ENCODE measurements at regions not wholly inside any gene's neighbourhood (a gene's known extent, or its start where the extent isn't known, plus 50 kb on each side); places are given as distances from the start of the nearest gene placed in this dataset.

GRCh38 chr5:164073081-164073480 lies 567.7 kb downstream of the MAT2B start:
- intact Hi-C loops (cut with micrococcal nuclease; ENCODE audit: unreplicated experiment), result no loop called here
- no peaks in the 10 kb centered on the region for H3K9me3 ChIP-seq (ENCODE audit: low read length)
- H2AFZ ChIP-seq (ENCODE audit: low read length), result no peak overlapping the region
- no peak for DNase-seq (ENCODE audit: low spot score)
- H3K4me2 ChIP-seq (ENCODE audit: low read length), result no peak overlapping the region
- no peaks in the 10 kb centered on the region for H3K36me3 ChIP-seq (ENCODE audit: insufficient read depth, low read length)
- H3K27ac ChIP-seq (ENCODE audit: low read depth, low read length, poor library complexity, severe bottlenecking), result no peak overlapping the region
- no peak for TF ChIP-seq EZH2phosphoT487 (IDR thresholded peaks at IDR 0.05; ENCODE audit: borderline replicate concordance, low read depth, low read length)
- TF ChIP-seq, protein P1, sequence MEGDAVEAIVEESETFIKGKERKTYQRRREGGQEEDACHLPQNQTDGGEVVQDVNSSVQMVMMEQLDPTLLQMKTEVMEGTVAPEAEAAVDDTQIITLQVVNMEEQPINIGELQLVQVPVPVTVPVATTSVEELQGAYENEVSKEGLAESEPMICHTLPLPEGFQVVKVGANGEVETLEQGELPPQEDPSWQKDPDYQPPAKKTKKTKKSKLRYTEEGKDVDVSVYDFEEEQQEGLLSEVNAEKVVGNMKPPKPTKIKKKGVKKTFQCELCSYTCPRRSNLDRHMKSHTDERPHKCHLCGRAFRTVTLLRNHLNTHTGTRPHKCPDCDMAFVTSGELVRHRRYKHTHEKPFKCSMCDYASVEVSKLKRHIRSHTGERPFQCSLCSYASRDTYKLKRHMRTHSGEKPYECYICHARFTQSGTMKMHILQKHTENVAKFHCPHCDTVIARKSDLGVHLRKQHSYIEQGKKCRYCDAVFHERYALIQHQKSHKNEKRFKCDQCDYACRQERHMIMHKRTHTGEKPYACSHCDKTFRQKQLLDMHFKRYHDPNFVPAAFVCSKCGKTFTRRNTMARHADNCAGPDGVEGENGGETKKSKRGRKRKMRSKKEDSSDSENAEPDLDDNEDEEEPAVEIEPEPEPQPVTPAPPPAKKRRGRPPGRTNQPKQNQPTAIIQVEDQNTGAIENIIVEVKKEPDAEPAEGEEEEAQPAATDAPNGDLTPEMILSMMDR (conservative IDR thresholded peaks at IDR 0.05; ENCODE audit: low read length), result no peak
- H3K4me3 ChIP-seq (ENCODE audit: low read depth, low read length, poor library complexity, severe bottlenecking), result no peak overlapping the region
- ChIA-PET POLR2A (no interaction called here), CTCF (ENCODE audit: unreplicated experiment) (interaction anchor here (0.5 kb wide), 1 partner anchor 12 kb away, joined by 3 read pairs; no protein-coding TSS in a partner anchor)
- H3K79me2 ChIP-seq (ENCODE audit: insufficient read depth, low read depth, low read length), result no peaks in the 10 kb centered on the region
- no peaks in the 10 kb centered on the region for H3K4me1 ChIP-seq (ENCODE audit: insufficient read depth, low read length, poor library complexity, severe bottlenecking)
- BruUV-seq (replicated peaks), result no TSS peak
- H3K9me2 ChIP-seq (ENCODE audit: insufficient read depth, low read length), result no peaks in the 10 kb centered on the region
- H4K20me1 ChIP-seq (ENCODE audit: insufficient read depth, low read length), result no peaks in the 10 kb centered on the region

GRCh38 chr5:164076556-164076955 lies 571.1 kb downstream of the MAT2B start:
- Histone ChIP-seq H3K4me2 (ENCODE audit: low read length) (no peak overlapping the region), H4K20me1 (ENCODE audit: insufficient read depth, low read length) (no peaks in the 10 kb centered on the region), H3K36me3 (ENCODE audit: insufficient read depth, low read length) (no peaks in the 10 kb centered on the region), H3K79me2 (ENCODE audit: insufficient read depth, low read depth, low read length) (no peaks in the 10 kb centered on the region), H3K27ac (ENCODE audit: low read depth, low read length, poor library complexity, severe bottlenecking) (no peak overlapping the region), H2AFZ (ENCODE audit: low read length) (no peak overlapping the region), H3K4me1 (ENCODE audit: insufficient read depth, low read length, poor library complexity, severe bottlenecking) (no peaks in the 10 kb centered on the region), H3K4me3 (ENCODE audit: low read depth, low read length, poor library complexity, severe bottlenecking) (no peak overlapping the region), H3K9me3 (ENCODE audit: low read length) (no peaks in the 10 kb centered on the region), H3K9me2 (ENCODE audit: insufficient read depth, low read length) (no peaks in the 10 kb centered on the region)
- ChIA-PET POLR2A (interaction anchor here (0.5 kb wide), 1 partner anchor 426 kb away, joined by 3 read pairs; no protein-coding TSS in a partner anchor), CTCF (ENCODE audit: unreplicated experiment) (no interaction called here)
- no TSS peak for BruUV-seq (replicated peaks)
- TF ChIP-seq, protein P1 (conservative IDR thresholded peaks at IDR 0.05; ENCODE audit: low read length), result no peak
- TF ChIP-seq EZH2phosphoT487 (IDR thresholded peaks at IDR 0.05; ENCODE audit: borderline replicate concordance, low read depth, low read length), result no peak
- DNase-seq (ENCODE audit: low spot score), result no peak
- intact Hi-C loops (cut with micrococcal nuclease; ENCODE audit: unreplicated experiment), result no loop called here

DNA sequence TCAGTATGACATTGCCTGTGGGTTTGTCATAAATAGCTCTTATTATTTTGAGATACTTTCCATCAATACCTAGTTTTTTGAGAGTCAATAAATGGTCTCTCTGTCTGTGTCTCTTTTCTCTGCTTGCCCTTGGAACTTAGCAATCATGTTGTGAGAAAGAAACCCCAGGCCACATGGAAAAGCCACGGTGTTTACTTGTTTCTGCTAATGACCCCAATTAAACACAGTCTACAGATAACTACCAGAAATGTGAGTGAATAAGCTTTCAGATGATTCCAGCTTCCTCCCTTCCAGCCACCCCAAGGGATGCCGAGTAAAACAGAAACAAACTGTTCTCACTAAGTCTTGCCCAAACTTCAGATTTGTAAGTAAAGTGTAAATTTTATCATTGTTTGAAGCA lies 584.9 kb downstream of the MAT2B start:
- Histone ChIP-seq H2AFZ (ENCODE audit: low read length) (no peak overlapping the region), H3K4me2 (ENCODE audit: low read length) (no peak overlapping the region), H3K4me1 (ENCODE audit: insufficient read depth, low read length, poor library complexity, severe bottlenecking) (no peaks in the 10 kb centered on the region), H3K9me3 (ENCODE audit: low read length) (no peaks in the 10 kb centered on the region), H4K20me1 (ENCODE audit: insufficient read depth, low read length) (no peaks in the 10 kb centered on the region), H3K36me3 (ENCODE audit: insufficient read depth, low read length) (no peaks in the 10 kb centered on the region), H3K9me2 (ENCODE audit: insufficient read depth, low read length) (no peaks in the 10 kb centered on the region), H3K27ac (ENCODE audit: low read depth, low read length, poor library complexity, severe bottlenecking) (no peak overlapping the region), H3K4me3 (ENCODE audit: low read depth, low read length, poor library complexity, severe bottlenecking) (no peak overlapping the region), H3K79me2 (ENCODE audit: insufficient read depth, low read depth, low read length) (no peaks in the 10 kb centered on the region)
- no peak for DNase-seq (ENCODE audit: low spot score)
- TF ChIP-seq, protein P1 (conservative IDR thresholded peaks at IDR 0.05; ENCODE audit: low read length), result no peak
- no peak for TF ChIP-seq EZH2phosphoT487 (IDR thresholded peaks at IDR 0.05; ENCODE audit: borderline replicate concordance, low read depth, low read length)
- intact Hi-C loops (cut with micrococcal nuclease; ENCODE audit: unreplicated experiment), result no loop called here
- ChIA-PET POLR2A (no interaction called here), CTCF (ENCODE audit: unreplicated experiment) (no interaction called here)
- no TSS peak for BruUV-seq (replicated peaks)
